ENCODE measurements at regions not wholly inside any gene's neighbourhood (a gene's known extent, or its start where the extent isn't known, plus 50 kb on each side); places are given as distances from the start of the nearest gene placed in this dataset.

GRCh38 chr10:128884033-128884425 lies 583.0 kb upstream of the MGMT start:
- peaks cover 4% of the 10 kb centered on the region for H3K27me3 Mint-ChIP-seq (ENCODE audit: low read depth)
- H3K4me1 Mint-ChIP-seq, result peaks cover 19% of the 10 kb centered on the region
- peaks cover 4% of the 10 kb centered on the region for H3K36me3 Mint-ChIP-seq (ENCODE audit: low read depth)
- H3K9me3 Mint-ChIP-seq, result peaks cover 16% of the 10 kb centered on the region
- H3K4me3 Mint-ChIP-seq, result no peak overlapping the region
- no peak overlapping the region for H3K27ac Mint-ChIP-seq
- no peak for TF ChIP-seq CTCF (IDR thresholded peaks at IDR 0.05; ENCODE audit: unreplicated experiment in 3 of 3)

GRCh38 chr10:128884496-128885072 lies 582.5 kb upstream of the MGMT start:
- peaks cover 16% of the 10 kb centered on the region for H3K9me3 Mint-ChIP-seq
- peaks cover 4% of the 10 kb centered on the region for H3K27me3 Mint-ChIP-seq (ENCODE audit: low read depth)
- H3K4me3 Mint-ChIP-seq, result no peak overlapping the region
- no peak for TF ChIP-seq CTCF (IDR thresholded peaks at IDR 0.05; ENCODE audit: unreplicated experiment in 3 of 3)
- H3K4me1 Mint-ChIP-seq, result peaks cover 14% of the 10 kb centered on the region
- no peak overlapping the region for H3K27ac Mint-ChIP-seq
- H3K36me3 Mint-ChIP-seq (ENCODE audit: low read depth), result peaks cover 4% of the 10 kb centered on the region

- Mint-ChIP-seq H3K36me3 (ENCODE audit: low read depth) (peaks cover 4% of the 10 kb centered on the region), H3K27me3 (ENCODE audit: low read depth) (peaks cover 4% of the 10 kb centered on the region), H3K4me1 (peaks cover 3% of the 10 kb centered on the region), H3K9me3 (peaks cover 22% of the 10 kb centered on the region), H3K4me3 (no peak overlapping the region), H3K27ac (no peak overlapping the region)
- no peak for TF ChIP-seq CTCF (IDR thresholded peaks at IDR 0.05; ENCODE audit: unreplicated experiment in 3 of 3)
These were observed 581.2 kb upstream of the MGMT start for GRCh38 chr10:128885573-128886555.

- Mint-ChIP-seq H3K27ac (no peak overlapping the region), H3K4me1 (peaks cover 2% of the 10 kb centered on the region), H3K9me3 (peaks cover 19% of the 10 kb centered on the region), H3K36me3 (ENCODE audit: low read depth) (peaks cover 4% of the 10 kb centered on the region), H3K4me3 (no peak overlapping the region), H3K27me3 (ENCODE audit: low read depth) (no peaks in the 10 kb centered on the region)
- TF ChIP-seq CTCF (IDR thresholded peaks at IDR 0.05; ENCODE audit: unreplicated experiment in 3 of 3), result no peak
These were observed 579.2 kb upstream of the MGMT start for GRCh38 chr10:128887856-128888255.

GRCh38 chr10:128892005-128892404 lies 575.0 kb upstream of the MGMT start:
- peaks cover 19% of the 10 kb centered on the region for H3K9me3 Mint-ChIP-seq
- no peak for TF ChIP-seq CTCF (IDR thresholded peaks at IDR 0.05; ENCODE audit: unreplicated experiment in 3 of 3)
- peaks cover 4% of the 10 kb centered on the region for H3K36me3 Mint-ChIP-seq (ENCODE audit: low read depth)
- H3K27ac Mint-ChIP-seq, result peak overlapping the region; percentile 8 to 61 (median 39)
- H3K4me3 Mint-ChIP-seq, result no peak overlapping the region
- peaks cover 21% of the 10 kb centered on the region for H3K4me1 Mint-ChIP-seq
- H3K27me3 Mint-ChIP-seq (ENCODE audit: low read depth), result peaks cover 4% of the 10 kb centered on the region
